Large intestine (tissue), 3 donors: ENCODE measurements at regions not wholly inside any gene's neighbourhood (a gene's known extent, or its start where the extent isn't known, plus 50 kb on each side); places are given as distances from the start of the nearest gene placed in this dataset.
"Not testable (repeated sequence)": the region's sequence is repeated elsewhere in the genome, so short reads cannot be mapped to it uniquely, and the experiment has no call there.

Experiments used
- DNase-seq, 2 donors: peaks; one replicate each; pipeline versions ENCODE4 v3.0.0 to v3.0.0-alpha.2; 2013
- H3K27ac ChIP-seq: one replicate; pipeline ENCODE4 v1.5.1; 2013; ENCODE audit warnings: low read length
- H3K27me3 ChIP-seq: 2 replicates; pipeline ENCODE4 v1.6.1; 2013; ENCODE audit warnings: low read length; ENCODE audit not compliant: control insufficient read depth, insufficient read depth
- H3K36me3 ChIP-seq: 2 replicates; pipeline ENCODE4 v1.6.1; 2013; ENCODE audit warnings: low read length; ENCODE audit not compliant: control insufficient read depth, insufficient read depth
- H3K4me1 ChIP-seq: one replicate; pipeline ENCODE4 v1.6.1; 2013; ENCODE audit warnings: low read length; ENCODE audit not compliant: control insufficient read depth, insufficient read depth
- H3K4me3 ChIP-seq: one replicate; pipeline ENCODE4 v1.5.1; 2013; ENCODE audit warnings: low read length
- H3K9me3 ChIP-seq: one replicate; pipeline ENCODE4 v1.6.1; 2013; ENCODE audit warnings: mild to moderate bottlenecking, low read depth, low read length, moderate library complexity; ENCODE audit not compliant: control insufficient read depth
- WGBS: methylation state at CpG from one replicate; pipeline ENCODE4 v1.1.5; 2013; ENCODE audit warnings: low lambda C conversion rate; ENCODE audit not compliant: insufficient coverage; 5-methylcytosine and 5-hydroxymethylcytosine counted together

DNA sequence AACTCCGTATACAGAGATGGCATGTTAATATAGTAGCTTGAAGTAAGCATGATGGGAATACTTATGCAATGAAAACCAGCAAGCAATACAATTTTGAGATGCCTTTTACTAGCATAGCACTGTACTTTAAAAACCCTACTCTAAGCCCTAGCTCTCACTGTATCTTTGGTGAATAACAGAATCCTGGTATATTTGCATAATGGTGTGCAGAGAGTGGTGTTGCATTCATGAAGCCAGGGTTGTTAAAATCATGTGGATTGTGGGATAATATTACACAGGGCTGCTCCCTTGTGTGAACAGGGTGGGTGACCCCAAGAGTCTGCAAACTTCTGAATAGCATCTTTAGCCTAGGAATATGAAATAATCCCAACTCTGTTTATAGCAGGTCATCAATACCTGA lies 105.2 kb upstream of the BMP2 start:
- 80% methylated on average over 1 of the region's 1 CpG for WGBS
- H3K36me3 ChIP-seq = no peaks in the 10 kb centered on the region
- H3K27ac ChIP-seq = no peak overlapping the region
- H3K27me3 ChIP-seq = no peaks in the 10 kb centered on the region
- peaks cover 17% of the 10 kb centered on the region for H3K4me1 ChIP-seq
- no peak overlapping the region for H3K4me3 ChIP-seq
- H3K9me3 ChIP-seq = no peaks in the 10 kb centered on the region
- no peak for DNase-seq

GRCh38 chr20:6660441-6660840 lies 107.0 kb upstream of the BMP2 start:
- peak; percentile 88 to 90 for DNase-seq
- H3K9me3 ChIP-seq = no peaks in the 10 kb centered on the region
- no CpG with 5 or more reads among the region's 5 CpGs for WGBS

DNA sequence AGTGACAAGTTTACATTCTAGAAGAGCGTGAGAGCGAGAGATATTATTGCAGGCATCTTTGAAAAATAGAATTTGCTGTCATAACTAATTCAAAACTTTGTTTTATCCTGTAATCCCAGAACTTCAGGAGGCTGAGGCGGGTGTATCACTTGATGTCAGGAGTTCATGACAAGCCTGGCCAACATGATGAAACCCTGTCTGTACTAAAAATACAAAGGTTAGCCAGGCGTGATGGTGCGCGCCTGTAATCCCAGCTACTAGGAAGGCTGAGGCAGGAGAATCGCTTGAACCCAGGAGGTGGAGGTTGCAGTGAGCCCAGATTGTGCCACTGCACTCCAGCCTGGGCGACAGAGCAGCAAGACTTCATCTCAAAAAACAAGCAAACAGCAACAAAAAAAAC lies 108.6 kb upstream of the BMP2 start:
- not testable (repeated sequence) for H3K27me3 ChIP-seq, H3K4me3 ChIP-seq, H3K9me3 ChIP-seq, H3K36me3 ChIP-seq, H3K27ac ChIP-seq, DNase-seq
- peaks cover 28% of the 10 kb centered on the region for H3K4me1 ChIP-seq
- WGBS = no CpG with 5 or more reads among the region's 8 CpGs

More at GRCh38 chr20:6660441-6660840, 107.0 kb upstream of the BMP2 start:
- Histone ChIP-seq H3K27ac (peak overlapping the region; percentile 50), H3K27me3 (no peaks in the 10 kb centered on the region), H3K4me3 (no peak overlapping the region), H3K36me3 (no peaks in the 10 kb centered on the region), H3K4me1 (peaks cover 21% of the 10 kb centered on the region)

DNA sequence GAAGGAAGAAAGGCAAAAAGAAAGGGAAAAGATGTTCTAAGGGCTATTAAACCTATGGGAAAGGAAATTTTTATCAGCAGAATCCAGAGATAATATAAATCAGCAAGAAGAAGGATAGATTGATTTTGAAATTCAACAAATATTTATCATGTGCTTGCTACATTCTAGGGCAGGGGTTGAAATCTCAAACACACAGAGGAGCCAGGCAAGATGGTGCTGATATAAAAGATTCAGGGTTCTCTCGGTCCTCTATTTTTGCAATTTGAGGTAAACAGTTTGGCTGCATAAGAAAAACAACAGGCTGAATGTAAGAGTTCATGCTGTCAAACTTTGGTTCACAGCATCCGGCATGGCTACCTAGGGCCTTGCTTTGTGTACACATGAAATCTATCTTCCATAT lies 109.6 kb upstream of the BMP2 start:
- Histone ChIP-seq H3K9me3 (no peaks in the 10 kb centered on the region), H3K36me3 (no peaks in the 10 kb centered on the region), H3K27me3 (no peaks in the 10 kb centered on the region), H3K4me3 (no peak overlapping the region), H3K27ac (no peak overlapping the region), H3K4me1 (peaks cover 27% of the 10 kb centered on the region)
- WGBS = no CpG with 5 or more reads among the region's 2 CpGs
- no peak for DNase-seq

DNA sequence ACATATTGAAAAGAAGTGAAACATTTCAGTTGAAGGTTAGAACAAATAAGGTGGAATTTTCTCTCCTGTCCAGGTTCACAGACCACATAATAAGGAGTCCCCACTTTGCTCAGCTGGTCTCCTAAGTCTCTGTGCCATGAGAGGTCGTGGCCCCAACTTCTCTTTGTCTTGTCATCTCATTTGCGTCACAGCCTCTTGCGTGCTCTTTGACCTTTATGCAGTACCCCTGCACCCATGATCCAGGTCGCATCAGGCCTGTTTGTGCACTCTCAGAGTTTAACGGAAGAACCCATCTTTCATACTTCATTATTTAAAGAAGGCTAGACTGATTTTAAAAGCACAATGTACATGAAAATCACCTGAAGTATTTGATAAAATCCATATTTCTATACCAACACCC lies 110.4 kb upstream of the BMP2 start:
- Histone ChIP-seq H3K27ac (no peak overlapping the region), H3K36me3 (no peaks in the 10 kb centered on the region), H3K4me1 (peaks cover 27% of the 10 kb centered on the region), H3K4me3 (no peak overlapping the region), H3K27me3 (no peaks in the 10 kb centered on the region), H3K9me3 (no peaks in the 10 kb centered on the region)
- no CpG with 5 or more reads among the region's 5 CpGs for WGBS
- no peak for DNase-seq

DNA sequence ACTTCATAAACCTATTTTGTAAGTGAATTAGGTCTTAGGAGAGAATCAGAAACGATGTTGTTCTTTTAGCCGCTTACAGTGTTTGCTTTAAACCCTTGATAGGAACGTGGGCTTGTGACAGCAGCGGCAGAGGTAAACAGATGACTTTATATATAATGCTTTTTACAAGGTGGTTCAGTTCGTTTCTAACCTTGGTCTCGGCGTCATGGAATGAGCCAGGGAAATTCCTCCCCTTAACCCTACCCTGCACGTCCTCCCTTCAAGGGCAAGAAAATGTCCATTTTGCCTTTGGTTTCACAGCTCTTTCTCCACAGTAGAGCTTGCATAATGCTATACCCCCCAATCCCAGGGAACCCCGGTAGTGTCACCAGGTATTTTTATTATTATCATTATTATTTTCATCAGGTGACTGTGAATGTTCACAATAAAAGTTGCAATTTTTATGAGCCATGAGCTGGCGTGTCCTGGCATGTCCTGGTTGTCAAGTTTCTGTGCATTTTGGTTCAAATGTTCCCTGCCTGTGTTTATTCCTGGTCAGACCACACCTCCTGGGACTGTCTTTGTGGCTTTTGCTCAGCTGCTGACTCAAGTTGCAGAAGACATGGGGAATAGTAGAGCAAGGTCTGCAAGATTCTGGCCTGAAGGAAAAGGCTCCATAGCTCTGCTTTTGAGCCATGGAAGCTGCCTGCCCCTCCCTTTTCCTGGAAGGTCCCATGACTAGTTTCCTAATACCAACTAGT lies 112.8 kb upstream of the BMP2 start:
- no peak overlapping the region for H3K4me3 ChIP-seq
- peak overlapping the region; percentile 79 for H3K27ac ChIP-seq
- WGBS = no CpG with 5 or more reads among the region's 10 CpGs
- peaks cover 19% of the 10 kb centered on the region for H3K4me1 ChIP-seq
- H3K27me3 ChIP-seq = no peaks in the 10 kb centered on the region
- H3K9me3 ChIP-seq = no peaks in the 10 kb centered on the region
- no peaks in the 10 kb centered on the region for H3K36me3 ChIP-seq
- DNase-seq = peak in 1 of 2 donors; percentile 76

DNA sequence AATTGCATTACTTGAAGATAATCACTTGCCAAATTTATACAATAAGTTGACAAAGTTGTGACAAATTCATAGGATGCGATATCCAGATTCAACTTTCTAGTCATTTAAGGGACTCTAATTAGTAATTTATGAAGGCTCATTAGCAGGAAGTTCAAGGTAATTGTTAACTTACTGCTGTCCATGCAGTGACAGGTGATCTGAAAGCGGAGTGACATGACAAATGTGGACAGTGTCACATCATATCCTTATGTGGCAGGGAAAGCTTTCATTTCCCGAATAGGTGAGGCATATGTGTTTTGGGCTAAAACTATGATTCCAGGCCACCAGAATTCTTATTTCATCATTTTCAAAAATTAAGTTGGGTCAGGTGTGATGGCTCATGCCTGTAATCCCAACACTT lies 115.9 kb upstream of the BMP2 start:
- H3K9me3 ChIP-seq = no peaks in the 10 kb centered on the region
- no peaks in the 10 kb centered on the region for H3K27me3 ChIP-seq
- no peak overlapping the region for H3K27ac ChIP-seq
- no peak overlapping the region for H3K4me3 ChIP-seq
- peaks cover 11% of the 10 kb centered on the region for H3K4me1 ChIP-seq
- no peaks in the 10 kb centered on the region for H3K36me3 ChIP-seq
- DNase-seq = no peak
- 100% methylated on average over 1 of the region's 3 CpGs for WGBS

GRCh38 chr20:6651016-6651415 lies 116.5 kb upstream of the BMP2 start:
- no peaks in the 10 kb centered on the region for H3K27me3 ChIP-seq
- no peaks in the 10 kb centered on the region for H3K9me3 ChIP-seq
- H3K36me3 ChIP-seq = no peaks in the 10 kb centered on the region
- DNase-seq = no peak
- peaks cover 10% of the 10 kb centered on the region for H3K4me1 ChIP-seq
- H3K4me3 ChIP-seq = no peak overlapping the region
- WGBS = no CpG with 5 or more reads among the region's 5 CpGs
- H3K27ac ChIP-seq = no peak overlapping the region

- Histone ChIP-seq H3K27me3 (no peaks in the 10 kb centered on the region), H3K27ac (no peak overlapping the region), H3K4me1 (no peaks in the 10 kb centered on the region), H3K36me3 (no peaks in the 10 kb centered on the region), H3K9me3 (no peaks in the 10 kb centered on the region), H3K4me3 (no peak overlapping the region)
- 94% methylated on average over 3 of the region's 3 CpGs for WGBS
- DNase-seq = no peak
These were observed 121.4 kb upstream of the BMP2 start for GRCh38 chr20:6646021-6646636.

DNA sequence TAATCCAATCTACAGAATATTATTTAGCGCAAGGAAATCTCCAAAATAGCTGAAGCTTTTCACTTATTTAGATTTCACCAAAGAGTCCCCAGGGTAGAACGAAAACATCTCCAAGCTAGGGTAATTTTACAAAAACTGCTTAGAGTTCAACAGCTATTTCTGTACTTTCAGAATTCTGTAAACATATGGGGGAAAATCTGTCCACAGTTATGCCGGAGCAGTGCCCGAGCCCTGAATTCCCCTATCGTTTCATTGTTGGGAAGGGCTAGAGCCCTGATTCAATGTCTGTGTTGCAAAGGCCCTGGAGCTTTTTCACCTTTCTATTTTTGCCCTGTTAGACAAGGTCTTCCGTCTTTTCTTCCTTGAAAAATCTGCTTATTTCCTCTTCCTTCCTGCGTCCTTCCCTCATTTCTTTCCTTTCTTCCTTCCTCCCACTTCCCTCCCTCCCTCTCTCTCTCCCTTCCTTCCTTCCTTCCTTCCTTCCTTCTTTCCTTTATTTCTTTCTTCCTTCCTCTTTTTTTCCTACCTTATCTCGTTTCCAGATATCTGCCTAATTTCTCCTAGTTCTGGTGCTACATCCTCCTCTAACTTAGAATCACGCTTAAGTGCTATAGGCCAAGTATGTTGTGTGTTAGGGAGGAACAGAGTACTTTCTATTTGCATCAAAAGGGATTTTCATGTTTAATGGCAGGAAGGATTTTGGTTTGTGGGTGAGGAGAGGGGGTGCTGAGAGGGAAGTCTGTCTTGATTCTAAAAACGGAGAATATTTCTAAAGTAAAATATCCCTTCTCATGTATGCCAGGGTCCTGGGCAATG lies 122.5 kb upstream of the BMP2 start:
- Histone ChIP-seq H3K36me3 (no peaks in the 10 kb centered on the region), H3K4me1 (no peaks in the 10 kb centered on the region), H3K4me3 (no peak overlapping the region), H3K27ac (no peak overlapping the region), H3K9me3 (no peaks in the 10 kb centered on the region), H3K27me3 (no peaks in the 10 kb centered on the region)
- 86% methylated on average over 5 of the region's 10 CpGs for WGBS
- no peak for DNase-seq
